Chondrocyte (in vitro differentiated cells): ENCODE measurements at regions not wholly inside any gene's neighbourhood (a gene's known extent, or its start where the extent isn't known, plus 50 kb on each side); places are given as distances from the start of the nearest gene placed in this dataset.

Experiments used
- DNase-seq: peaks from one replicate; pipeline ENCODE4 v3.0.0; 2021; ENCODE audit warnings: mixed read lengths, low spot score
- H3K27ac Mint-ChIP-seq: one replicate; pipeline ENCODE4 v1.8.0; 2021; ENCODE audit warnings: mild to moderate bottlenecking, moderate library complexity, mixed read lengths; ENCODE audit not compliant: unreplicated experiment
- H3K27me3 Mint-ChIP-seq: 2 replicates; pipeline ENCODE4 v1.8.0; 2021; ENCODE audit warnings: low read depth, mixed read lengths
- H3K36me3 Mint-ChIP-seq: 2 replicates; pipeline ENCODE4 v1.8.0; 2021; ENCODE audit warnings: low read depth, mixed read lengths
- H3K4me1 Mint-ChIP-seq: 2 replicates; pipeline ENCODE4 v1.8.0; 2021; ENCODE audit warnings: low read depth, mild to moderate bottlenecking, mixed read lengths
- H3K4me3 Mint-ChIP-seq: one replicate; pipeline ENCODE4 v1.8.0; 2021; ENCODE audit warnings: mild to moderate bottlenecking, moderate library complexity, mixed read lengths; ENCODE audit not compliant: unreplicated experiment
- H3K9me3 Mint-ChIP-seq: 2 replicates; pipeline ENCODE4 v1.8.0; 2021; ENCODE audit warnings: low read depth, mixed read lengths
- CTCF ChIP-seq: fragments of 200-600 bp; sonication (generic); IDR thresholded peaks from 2 replicates; pipeline ENCODE4 v1.5.0; 2021; ENCODE audit warnings: antibody characterized with exemption, mild to moderate bottlenecking, moderate library complexity

- no peak for TF ChIP-seq CTCF
- Mint-ChIP-seq H3K4me3 (no peak overlapping the region), H3K27me3 (no peaks in the 10 kb centered on the region), H3K4me1 (peaks cover 4% of the 10 kb centered on the region), H3K36me3 (no peaks in the 10 kb centered on the region), H3K27ac (peak overlapping the region; percentile 82), H3K9me3 (no peaks in the 10 kb centered on the region)
- DNase-seq: no peak
These were observed 111.9 kb downstream of the ZBTB18 start for GRCh38 chr1:244162786-244163530.

GRCh38 chr1:244163861-244164510 is 112.9 kb downstream of the ZBTB18 start:
- peak overlapping the region; percentile 54 for H3K4me3 Mint-ChIP-seq
- H3K27ac Mint-ChIP-seq: no peak overlapping the region
- no peaks in the 10 kb centered on the region for H3K27me3 Mint-ChIP-seq
- no peak for TF ChIP-seq CTCF
- no peak for DNase-seq
- no peaks in the 10 kb centered on the region for H3K36me3 Mint-ChIP-seq
- peaks cover 4% of the 10 kb centered on the region for H3K4me1 Mint-ChIP-seq
- no peaks in the 10 kb centered on the region for H3K9me3 Mint-ChIP-seq

GRCh38 chr1:244164511-244164890 is 113.4 kb downstream of the ZBTB18 start:
- Mint-ChIP-seq H3K27ac (no peak overlapping the region), H3K4me1 (peaks cover 4% of the 10 kb centered on the region), H3K4me3 (no peak overlapping the region), H3K9me3 (no peaks in the 10 kb centered on the region), H3K36me3 (no peaks in the 10 kb centered on the region), H3K27me3 (no peaks in the 10 kb centered on the region)
- no peak for TF ChIP-seq CTCF
- DNase-seq: no peak

- H3K27me3 Mint-ChIP-seq: no peaks in the 10 kb centered on the region
- DNase-seq: no peak
- no peak for TF ChIP-seq CTCF
- H3K9me3 Mint-ChIP-seq: no peaks in the 10 kb centered on the region
- peaks cover 1% of the 10 kb centered on the region for H3K4me1 Mint-ChIP-seq
- no peak overlapping the region for H3K27ac Mint-ChIP-seq
- H3K36me3 Mint-ChIP-seq: no peaks in the 10 kb centered on the region
- H3K4me3 Mint-ChIP-seq: no peak overlapping the region
These were observed 113.9 kb downstream of the ZBTB18 start for GRCh38 chr1:244165021-244165420.

- no peaks in the 10 kb centered on the region for H3K4me1 Mint-ChIP-seq
- no peak overlapping the region for H3K4me3 Mint-ChIP-seq
- H3K27ac Mint-ChIP-seq: no peak overlapping the region
- no peaks in the 10 kb centered on the region for H3K9me3 Mint-ChIP-seq
- H3K27me3 Mint-ChIP-seq: no peaks in the 10 kb centered on the region
- no peaks in the 10 kb centered on the region for H3K36me3 Mint-ChIP-seq
- no peak for DNase-seq
- no peak for TF ChIP-seq CTCF
These were observed 114.6 kb downstream of the ZBTB18 start for GRCh38 chr1:244165701-244166100.
